ENCODE measurements at regions not wholly inside any gene's neighbourhood (a gene's known extent, or its start where the extent isn't known, plus 50 kb on each side); places are given as distances from the start of the nearest gene placed in this dataset.

- Histone ChIP-seq H3K4me3 (no peak overlapping the region), H3K9me3 (no peaks in the 10 kb centered on the region), H3K36me3 (no peaks in the 10 kb centered on the region), H3K27me3 (no peaks in the 10 kb centered on the region), H3K27ac (no peak overlapping the region), H3K4me1 (peaks cover 16 to 64% (median 42%) of the 10 kb centered on the region in 12 donors)
- intact Hi-C loops (cut with DNase I): loop anchor here in 1 of 10 donors (10.0 kb wide), 1 partner anchor 53 kb away; no protein-coding TSS in a partner anchor
- 78 to 95% (median 86%) methylated on average over 5 of the region's 5 CpGs for WGBS, 4 donors
- no peak for ATAC-seq
- DNase-seq: no peak
- no peak for TF ChIP-seq POLR2A (IDR thresholded peaks at IDR 0.05)
- TF ChIP-seq CTCF (IDR thresholded peaks at IDR 0.05): no peak
Measured at GRCh38 chr17:77827511-77827910, 131.0 kb upstream of the TNRC6C start.

GRCh38 chr17:77828749-77829539 is 129.6 kb upstream of the TNRC6C start:
- Histone ChIP-seq H3K4me3 (no peak overlapping the region), H3K9me3 (no peaks in the 10 kb centered on the region), H3K36me3 (no peaks in the 10 kb centered on the region), H3K27me3 (no peaks in the 10 kb centered on the region), H3K27ac (peak overlapping the region in 11 of 12 donors; percentile 86 to 98 (median 93)), H3K4me1 (peaks cover 16 to 59% (median 43%) of the 10 kb centered on the region in 12 donors)
- intact Hi-C loops (cut with DNase I): loop anchor here in 1 of 10 donors (10.0 kb wide), 1 partner anchor 54 kb away; no protein-coding TSS in a partner anchor
- ATAC-seq (no peak), DNase-seq (no peak)
- 94 to 95% (median 95%) methylated on average over 20 to 21 of the region's 21 CpGs for WGBS, 4 donors
- TF ChIP-seq POLR2A (IDR thresholded peaks at IDR 0.05): no peak
- no peak for TF ChIP-seq CTCF (IDR thresholded peaks at IDR 0.05)

- intact Hi-C loops (cut with DNase I): loop anchor here in 3 of 10 donors (2.0 to 10.0 kb wide), 6 partner anchors 35 to 129 kb away; partner anchors contain the start of gene TNRC6C (in 2 of the 3)
- H3K27me3 ChIP-seq: no peaks in the 10 kb centered on the region
- no peaks in the 10 kb centered on the region for H3K36me3 ChIP-seq
- H3K27ac ChIP-seq: peak overlapping the region; percentile 86 to 98 (median 92)
- peaks cover 16 to 66% (median 52%) of the 10 kb centered on the region in 12 donors for H3K4me1 ChIP-seq
- DNase-seq (peak; percentile 80 to 83 (median 82)), ATAC-seq (peak; percentile 76 to 88 (median 82))
- H3K9me3 ChIP-seq: no peaks in the 10 kb centered on the region
- 38 to 56% (median 51%) methylated on average over 15 to 16 of the region's 16 CpGs for WGBS, 4 donors
- no peak for TF ChIP-seq CTCF (IDR thresholded peaks at IDR 0.05)
- TF ChIP-seq POLR2A (IDR thresholded peaks at IDR 0.05): no peak
- H3K4me3 ChIP-seq: peak overlapping the region in 1 of 12 donors; percentile 0
Measured at GRCh38 chr17:77829843-77830799, 128.4 kb upstream of the TNRC6C start.
